Body of pancreas (tissue), 4 donors: ENCODE measurements at regions not wholly inside any gene's neighbourhood (a gene's known extent, or its start where the extent isn't known, plus 50 kb on each side); places are given as distances from the start of the nearest gene placed in this dataset.

Source experiments
- ATAC-seq: fragments of 150-250 bp; one replicate; pipeline ENCODE4 v1.9.1; 2016
- DNase-seq, 4 donors: peaks; one replicate each; pipeline ENCODE4 v3.0.0-alpha.2; 2019
- H3K27ac ChIP-seq, 4 donors: fragments of 200-600 bp; sonication (generic); 1 replicate in 3 of 4; 2 replicates in 1 of 4; pipeline versions ENCODE4 v1.5.1 to v1.6.1; 2016 to 2019; ENCODE audit warnings: mild to moderate bottlenecking in 1 of 4, mixed read lengths in 1 of 4, moderate library complexity in 1 of 4
- H3K27me3 ChIP-seq, 2 donors: fragments of 200-600 bp; sonication (generic); one replicate each; pipeline ENCODE4 v1.6.0; 2016; ENCODE audit warnings: mild to moderate bottlenecking in 1 of 2
- H3K36me3 ChIP-seq, 2 donors: fragments of 200-600 bp; sonication (generic); replicated peaks in 1 of 2; 2 replicates each; pipeline ENCODE4 v1.5.1; 2016; ENCODE audit warnings: low read depth in 2 of 2; ENCODE audit not compliant: insufficient read depth in 1 of 2
- H3K4me1 ChIP-seq: fragments of 200-600 bp; sonication (generic); one replicate; pipeline ENCODE4 v1.6.0; 2016
- H3K4me3 ChIP-seq, 2 donors: fragments of 200-600 bp; sonication (generic); 1 replicate in 1 of 2; 2 replicates in 1 of 2; pipeline ENCODE4 v1.5.1; 2016 to 2019
- H3K9me3 ChIP-seq, 3 donors: fragments of 200-600 bp; sonication (generic); 1 replicate in 2 of 3; 2 replicates in 1 of 3; pipeline ENCODE4 v1.5.1; 2016
- CTCF ChIP-seq, 7 experiments: fragments of 450-650 bp in 4 of 7; fragments of 200-600 bp in 3 of 7; sonication (generic) in 3 of 7; IDR thresholded peaks; one replicate each; pipeline ENCODE4 v1.5.1; 2016 to 2019; ENCODE audit warnings: antibody characterized with exemption in 7 of 7
- POLR2A ChIP-seq, 3 donors: fragments of 450-650 bp; IDR thresholded peaks; one replicate each; pipeline ENCODE4 v1.6.1; 2016; ENCODE audit warnings: antibody characterized with exemption in 3 of 3, mild to moderate bottlenecking in 2 of 3
- WGBS, 2 donors: methylation state at CpG; one replicate each; pipeline ENCODE4 v1.1.5; 2017; 5-methylcytosine and 5-hydroxymethylcytosine counted together
- intact Hi-C: fragments of 100-400 bp; cut with DNase I; formaldehyde crosslinking; loops from one replicate; pipeline ENCODE4 v1.15.1; 2023

GRCh38 chr21:35578347-35578782, 482.0 kb downstream of the SETD4 start:
- ATAC-seq (no peak), DNase-seq (no peak)
- no peak overlapping the region for H3K27ac ChIP-seq
- H3K4me1 ChIP-seq: peaks cover 12% of the 10 kb centered on the region
- H3K36me3 ChIP-seq: no peaks in the 10 kb centered on the region
- H3K27me3 ChIP-seq: no peaks in the 10 kb centered on the region
- no peak overlapping the region for H3K4me3 ChIP-seq
- TF ChIP-seq CTCF (IDR thresholded peaks at IDR 0.05) (no peak), POLR2A (IDR thresholded peaks at IDR 0.05) (no peak)
- 85 to 90% methylated on average over 6 of the region's 6 CpGs for WGBS, 2 donors
- intact Hi-C loops: no loop called here
- H3K9me3 ChIP-seq: no peaks in the 10 kb centered on the region

GRCh38 chr21:35575280-35575915, 484.9 kb downstream of the SETD4 start:
- no peaks in the 10 kb centered on the region for H3K36me3 ChIP-seq
- intact Hi-C loops: no loop called here
- no peak overlapping the region for H3K27ac ChIP-seq
- no peak overlapping the region for H3K4me3 ChIP-seq
- H3K27me3 ChIP-seq: no peaks in the 10 kb centered on the region
- ATAC-seq: no peak
- no peak for DNase-seq
- peaks cover 19% of the 10 kb centered on the region for H3K4me1 ChIP-seq
- WGBS, 2 donors: 60 to 87% methylated on average over 3 of the region's 3 CpGs
- TF ChIP-seq POLR2A (IDR thresholded peaks at IDR 0.05) (no peak), CTCF (IDR thresholded peaks at IDR 0.05) (no peak)
- no peaks in the 10 kb centered on the region for H3K9me3 ChIP-seq

- 24 to 43% methylated on average over 6 of the region's 6 CpGs for WGBS, 2 donors
- DNase-seq: no peak
- Histone ChIP-seq H3K27ac (no peak overlapping the region), H3K4me3 (no peak overlapping the region), H3K27me3 (no peaks in the 10 kb centered on the region), H3K4me1 (peaks cover 19% of the 10 kb centered on the region), H3K36me3 (no peaks in the 10 kb centered on the region), H3K9me3 (no peaks in the 10 kb centered on the region)
- intact Hi-C loops: no loop called here
- TF ChIP-seq CTCF (IDR thresholded peaks at IDR 0.05) (no peak), POLR2A (IDR thresholded peaks at IDR 0.05) (no peak)
- ATAC-seq: peak; percentile 62
Measured at GRCh38 chr21:35573472-35574374, 486.6 kb downstream of the SETD4 start.

- no peaks in the 10 kb centered on the region for H3K36me3 ChIP-seq
- 80 to 84% methylated on average over 7 of the region's 7 CpGs for WGBS, 2 donors
Measured at GRCh38 chr21:35571910-35572309, 488.4 kb downstream of the SETD4 start.

More at GRCh38 chr21:35571910-35572309, 488.4 kb downstream of the SETD4 start:
- Histone ChIP-seq H3K27me3 (no peaks in the 10 kb centered on the region), H3K27ac (no peak overlapping the region), H3K9me3 (no peaks in the 10 kb centered on the region), H3K4me1 (peaks cover 19% of the 10 kb centered on the region), H3K4me3 (no peak overlapping the region)
- TF ChIP-seq POLR2A (IDR thresholded peaks at IDR 0.05) (no peak), CTCF (IDR thresholded peaks at IDR 0.05) (no peak)
- intact Hi-C loops: no loop called here
- DNase-seq (no peak), ATAC-seq (no peak)
